Fibroblast of lung (primary cell): ENCODE measurements at regions not wholly inside any gene's neighbourhood (a gene's known extent, or its start where the extent isn't known, plus 50 kb on each side); places are given as distances from the start of the nearest gene placed in this dataset.

Source experiments
- EZH2 ChIP-seq: IDR thresholded peaks from 2 replicates; pipeline ENCODE4 v1.5.1; 2012; ENCODE audit warnings: low read length, control low read depth, mild to moderate bottlenecking; ENCODE audit errors: missing control alignments
- TF ChIP-seq, protein P1 (sequence below), 2 donors: IDR thresholded peaks in 1 of 2; conservative IDR thresholded peaks in 1 of 2; 1 replicate in 1 of 2; 2 replicates in 1 of 2; pipeline ENCODE4 v1.5.1; 2011 to 2012; ENCODE audit warnings: low read length in 2 of 2, control low read depth in 1 of 2, inconsistent platforms in 1 of 2, low read depth in 1 of 2, mild to moderate bottlenecking in 1 of 2

DNA sequence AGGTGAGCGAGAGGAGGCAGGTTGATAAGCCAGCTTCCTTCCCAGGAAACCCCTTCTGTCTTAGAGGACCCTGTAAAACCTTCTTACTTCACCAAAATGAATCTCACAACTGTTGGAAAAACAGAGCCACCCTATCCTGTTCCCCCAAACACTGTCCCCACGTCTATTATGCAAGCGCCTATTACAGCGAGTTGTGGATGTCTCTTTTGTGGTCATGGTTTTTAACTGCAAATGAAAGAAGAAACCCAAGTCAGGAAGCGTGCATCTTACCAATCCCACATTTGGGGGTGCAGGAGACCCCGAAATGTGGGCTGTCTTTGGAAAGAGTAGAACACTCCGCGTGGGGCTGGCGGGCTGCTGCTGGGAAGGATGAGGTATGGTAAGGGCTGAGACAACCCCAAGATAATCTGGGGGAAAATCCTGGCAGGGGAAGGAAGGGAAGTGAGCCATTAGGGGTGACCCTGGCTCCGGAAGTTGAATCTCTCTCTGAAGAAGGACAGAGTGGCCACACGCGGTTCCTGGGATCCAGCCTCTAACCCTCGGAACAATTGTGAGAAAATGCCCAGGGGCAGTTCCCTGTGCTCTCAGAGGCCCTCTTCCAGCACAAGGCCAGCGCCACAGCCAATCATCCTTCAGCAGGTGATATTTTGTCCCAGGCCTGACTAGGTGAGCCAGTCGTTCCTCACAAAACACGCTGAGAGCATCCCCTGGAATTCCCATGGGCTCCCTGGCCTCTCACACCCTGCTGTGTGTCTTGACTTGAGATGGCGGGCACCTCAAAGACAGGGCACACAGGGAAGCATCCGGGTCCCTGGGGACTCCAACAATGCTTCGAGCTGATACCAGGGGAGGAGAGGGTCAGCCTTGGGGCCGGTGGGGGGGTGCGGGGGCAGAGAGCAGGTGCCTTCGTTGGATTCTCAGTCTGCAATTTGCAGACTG lies 168.5 kb upstream of the IRF2BP2 start:
- TF ChIP-seq, protein P1, sequence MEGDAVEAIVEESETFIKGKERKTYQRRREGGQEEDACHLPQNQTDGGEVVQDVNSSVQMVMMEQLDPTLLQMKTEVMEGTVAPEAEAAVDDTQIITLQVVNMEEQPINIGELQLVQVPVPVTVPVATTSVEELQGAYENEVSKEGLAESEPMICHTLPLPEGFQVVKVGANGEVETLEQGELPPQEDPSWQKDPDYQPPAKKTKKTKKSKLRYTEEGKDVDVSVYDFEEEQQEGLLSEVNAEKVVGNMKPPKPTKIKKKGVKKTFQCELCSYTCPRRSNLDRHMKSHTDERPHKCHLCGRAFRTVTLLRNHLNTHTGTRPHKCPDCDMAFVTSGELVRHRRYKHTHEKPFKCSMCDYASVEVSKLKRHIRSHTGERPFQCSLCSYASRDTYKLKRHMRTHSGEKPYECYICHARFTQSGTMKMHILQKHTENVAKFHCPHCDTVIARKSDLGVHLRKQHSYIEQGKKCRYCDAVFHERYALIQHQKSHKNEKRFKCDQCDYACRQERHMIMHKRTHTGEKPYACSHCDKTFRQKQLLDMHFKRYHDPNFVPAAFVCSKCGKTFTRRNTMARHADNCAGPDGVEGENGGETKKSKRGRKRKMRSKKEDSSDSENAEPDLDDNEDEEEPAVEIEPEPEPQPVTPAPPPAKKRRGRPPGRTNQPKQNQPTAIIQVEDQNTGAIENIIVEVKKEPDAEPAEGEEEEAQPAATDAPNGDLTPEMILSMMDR (conservative IDR thresholded peaks at IDR 0.05 in 1 of 2, IDR thresholded peaks at IDR 0.05 in 1 of 2; ENCODE audit: low read depth in 1 of 2, low read length in 2 of 2) = no peak
- TF ChIP-seq EZH2 = no peak
